ENCODE measurements at regions not wholly inside any gene's neighbourhood (a gene's known extent, or its start where the extent isn't known, plus 50 kb on each side); places are given as distances from the start of the nearest gene placed in this dataset.

DNA sequence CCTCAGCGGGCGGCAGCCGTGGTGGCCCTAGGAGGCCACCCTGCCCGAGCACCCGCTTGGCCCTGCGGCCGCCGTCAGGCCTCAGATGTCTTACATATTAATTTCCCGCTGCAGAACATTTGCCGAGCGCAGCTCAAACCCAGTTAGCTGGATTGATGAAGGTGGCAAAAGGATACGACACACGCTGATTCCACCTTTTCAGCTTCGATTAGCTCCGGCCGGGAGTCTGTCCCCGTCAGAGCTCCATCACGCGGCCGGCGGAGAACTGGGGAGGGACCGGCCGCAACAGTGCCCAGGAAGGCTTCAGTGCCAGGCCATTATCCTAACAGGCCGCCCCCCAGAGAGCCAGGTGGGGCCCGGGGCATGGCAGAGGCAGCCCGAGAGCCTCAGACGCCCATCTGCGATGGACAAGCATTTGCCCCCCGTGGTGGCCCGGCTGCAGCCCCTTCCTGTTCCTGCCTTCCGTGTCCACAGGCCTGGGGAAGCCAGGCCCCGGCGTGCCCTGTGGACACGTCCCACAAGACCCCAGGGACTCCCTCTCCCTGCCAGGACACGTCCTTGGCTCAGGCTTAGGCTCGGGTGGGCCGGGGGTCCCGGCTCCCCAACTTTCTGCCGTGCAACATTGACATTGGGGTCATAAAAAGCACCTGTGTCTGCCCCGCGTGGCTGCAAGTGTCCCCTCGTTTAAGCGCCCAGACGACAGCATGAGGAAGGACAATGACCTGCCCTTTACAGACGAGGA is 133.8 kb upstream of the NKX1-1 start:
- no peak for TF ChIP-seq POLR2A (IDR thresholded peaks at IDR 0.05)
- no peak for TF ChIP-seq CTCF (IDR thresholded peaks at IDR 0.05)

Measured in Peyer's patch (tissue), 4 donors.